Epithelial cell of proximal tubule (primary cell): ENCODE measurements at regions not wholly inside any gene's neighbourhood (a gene's known extent, or its start where the extent isn't known, plus 50 kb on each side); places are given as distances from the start of the nearest gene placed in this dataset.
"Not testable (repeated sequence)": the region's sequence is repeated elsewhere in the genome, so short reads cannot be mapped to it uniquely, and the experiment has no call there.

Experiments used
- DNase-seq: peaks from one replicate; pipeline ENCODE4 v3.0.0-alpha.2; 2011; ENCODE audit warnings: low read depth
- H3K4me3 ChIP-seq: 2 replicates; pipeline ENCODE4 v1.5.1; 2011; ENCODE audit warnings: low read depth, mild to moderate bottlenecking, low read length
- CTCF ChIP-seq: conservative IDR thresholded peaks from 2 replicates; pipeline ENCODE4 v1.5.1; 2012; ENCODE audit warnings: low read depth, mild to moderate bottlenecking, low read length

DNA sequence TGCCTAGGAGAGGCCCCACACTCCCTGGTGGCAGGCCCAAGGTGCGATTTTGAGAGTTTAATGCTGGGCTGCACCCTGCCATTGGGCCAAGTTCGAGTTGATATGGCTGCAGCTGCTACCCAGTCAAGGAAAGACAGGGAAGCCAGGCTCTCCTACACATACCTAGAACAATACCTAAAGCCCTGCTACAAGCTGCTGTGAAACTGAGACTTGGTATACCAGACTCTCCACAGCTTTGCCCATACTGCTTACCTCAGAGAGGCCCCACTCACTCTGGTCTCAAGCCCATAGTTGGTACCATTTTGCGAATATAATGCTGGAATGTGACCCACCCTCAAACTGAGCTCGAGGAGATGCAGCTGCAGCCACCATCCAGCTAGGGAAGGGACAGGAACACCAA, 147.7 kb upstream of the MAGEB2 start:
- no peak overlapping the region for H3K4me3 ChIP-seq
- no peak for DNase-seq
- TF ChIP-seq CTCF = no peak

- H3K4me3 ChIP-seq = no peak overlapping the region
- TF ChIP-seq CTCF = no peak
- DNase-seq = no peak
These were observed 129.8 kb upstream of the MAGEB2 start for GRCh38 chrX:30085571-30085970.

DNA sequence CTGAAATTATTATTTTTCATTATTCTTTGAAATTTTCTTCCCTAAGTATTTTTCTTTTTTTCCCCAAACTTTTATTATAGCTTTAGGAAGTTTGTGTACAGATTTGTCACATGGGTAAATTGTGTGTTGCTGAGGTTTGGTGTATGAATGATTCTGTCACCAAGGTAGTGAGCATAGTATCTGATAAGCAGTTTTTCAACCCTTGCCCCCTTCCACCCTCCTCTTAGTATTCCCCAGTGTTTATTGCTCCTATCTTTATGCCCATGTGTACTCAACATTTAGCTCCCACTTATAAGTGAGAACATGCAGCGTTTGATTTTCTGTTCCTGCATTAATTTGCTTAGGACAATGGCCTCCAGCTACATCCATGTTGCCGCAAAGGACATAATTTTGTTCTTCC, 103.9 kb upstream of the MAGEB2 start:
- no peak overlapping the region for H3K4me3 ChIP-seq
- no peak for DNase-seq
- no peak for TF ChIP-seq CTCF

DNA sequence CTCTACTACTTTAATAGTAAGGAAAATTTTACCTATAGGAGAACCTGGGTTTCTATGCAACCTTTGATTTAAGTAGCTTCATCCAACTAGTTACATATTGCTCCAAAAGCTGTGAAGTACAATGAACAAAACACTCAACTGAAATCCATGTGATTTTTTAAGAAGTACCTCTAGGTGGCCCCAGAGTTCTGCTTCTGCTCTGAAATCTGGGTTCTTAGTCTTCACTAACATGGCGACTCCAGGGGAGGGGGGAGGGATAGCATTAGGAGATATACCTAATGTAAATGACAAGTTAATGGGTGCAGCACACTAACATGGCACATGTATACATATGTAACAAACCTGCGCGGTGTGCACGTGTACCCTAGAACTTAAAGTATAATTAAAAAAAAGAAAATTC, 73.4 kb upstream of the MAGEB2 start:
- peak; percentile 23 for DNase-seq
- TF ChIP-seq CTCF = peak; percentile 52
- no peak overlapping the region for H3K4me3 ChIP-seq

- DNase-seq = no peak
- no peak overlapping the region for H3K4me3 ChIP-seq
- no peak for TF ChIP-seq CTCF
These were observed 71.1 kb upstream of the MAGEB2 start for GRCh38 chrX:30144221-30144620.

DNA sequence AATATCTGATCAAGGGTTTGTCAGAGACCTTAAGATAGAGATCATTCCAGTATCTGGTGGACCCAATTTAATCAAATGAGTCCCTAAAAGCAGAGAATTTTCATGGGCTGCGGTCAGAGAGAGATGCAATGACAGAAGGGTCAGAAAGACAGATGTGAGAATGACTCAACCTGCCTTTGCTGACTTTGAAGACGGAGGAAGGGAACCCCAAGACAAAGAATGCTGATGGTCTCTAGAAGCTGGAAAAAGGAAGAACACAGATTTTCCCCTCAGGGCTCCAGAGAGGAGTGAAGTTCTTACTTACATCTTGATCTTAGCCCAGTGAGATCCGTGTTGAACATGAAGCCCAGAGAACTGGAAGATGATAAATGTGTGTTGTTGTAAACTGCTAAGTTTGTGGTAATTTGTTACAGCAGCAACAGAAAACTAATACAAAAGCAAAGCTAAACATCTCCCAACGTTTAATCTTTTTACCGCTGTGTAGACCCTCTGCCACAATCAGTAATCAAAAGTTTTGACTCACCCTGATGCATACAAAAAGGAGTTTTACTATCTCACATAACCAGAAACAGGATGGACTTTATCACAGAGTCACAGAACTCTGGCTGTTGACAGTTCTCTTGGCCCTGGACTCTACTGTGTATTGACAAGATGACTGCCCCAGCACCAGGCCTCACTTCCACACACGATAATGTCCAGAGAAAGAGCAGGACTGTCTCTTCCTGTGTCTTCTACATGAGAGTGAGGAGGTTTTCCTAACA, 70.2 kb upstream of the MAGEB2 start:
- DNase-seq = no peak
- H3K4me3 ChIP-seq = no peak overlapping the region
- no peak for TF ChIP-seq CTCF

- no peak overlapping the region for H3K4me3 ChIP-seq
- DNase-seq = no peak
- no peak for TF ChIP-seq CTCF
These were observed 67.2 kb upstream of the MAGEB2 start for GRCh38 chrX:30147996-30148643.

DNA sequence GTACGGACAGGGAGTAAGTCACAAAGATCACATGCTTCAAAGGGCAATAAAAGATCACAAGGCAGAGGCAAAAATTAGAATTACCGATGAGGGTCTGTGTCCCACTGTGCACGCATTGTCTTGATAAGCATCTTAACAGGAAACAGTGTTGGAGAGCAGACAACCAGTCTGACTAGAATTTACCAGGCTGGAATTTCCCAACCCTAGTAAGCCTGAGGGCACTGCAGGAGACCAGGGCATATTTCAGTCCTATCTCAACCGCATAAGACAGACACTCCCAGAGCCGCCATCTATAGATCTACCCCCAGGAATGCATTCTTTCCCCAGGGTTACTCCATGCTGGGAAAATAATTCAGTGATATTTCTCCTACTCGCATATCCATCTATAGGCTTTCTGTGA, 66.2 kb upstream of the MAGEB2 start:
- DNase-seq = not testable (repeated sequence)

More for the DNA sequence above, 66.2 kb upstream of the MAGEB2 start:
- not testable (repeated sequence) for H3K4me3 ChIP-seq
